ENCODE measurements at regions not wholly inside any gene's neighbourhood (a gene's known extent, or its start where the extent isn't known, plus 50 kb on each side); places are given as distances from the start of the nearest gene placed in this dataset.

GRCh38 chr3:144754076-144754783 is 782.6 kb downstream of the DIPK2A start:
- Histone ChIP-seq H3K9ac (ENCODE audit: low read length) (no peak overlapping the region), H2AFZ (ENCODE audit: low read length) (no peak overlapping the region), H4K20me1 (ENCODE audit: insufficient read depth, low read depth, low read length) (no peaks in the 10 kb centered on the region), H3K4me1 (ENCODE audit: low read length) (no peaks in the 10 kb centered on the region), H3K9me3 (ENCODE audit: low read length) (peaks cover 5% of the 10 kb centered on the region; the same call in 1 of the 2 replicates), H3K27ac (ENCODE audit: low read length) (no peak overlapping the region), H3K9me2 (replicated peaks; ENCODE audit: insufficient read depth, low read length) (no peaks in the 10 kb centered on the region), H3K27me3 (ENCODE audit: low read length) (no peaks in the 10 kb centered on the region), H3K79me2 (ENCODE audit: low read length) (no peaks in the 10 kb centered on the region), H3K36me3 (ENCODE audit: insufficient read depth, low read length) (no peaks in the 10 kb centered on the region), H3K4me2 (ENCODE audit: low read depth, low read length, poor library complexity, severe bottlenecking) (no peak overlapping the region), H3K4me3 (ENCODE audit: low read length) (no peak overlapping the region)
- no peak for DNase-seq

DNA sequence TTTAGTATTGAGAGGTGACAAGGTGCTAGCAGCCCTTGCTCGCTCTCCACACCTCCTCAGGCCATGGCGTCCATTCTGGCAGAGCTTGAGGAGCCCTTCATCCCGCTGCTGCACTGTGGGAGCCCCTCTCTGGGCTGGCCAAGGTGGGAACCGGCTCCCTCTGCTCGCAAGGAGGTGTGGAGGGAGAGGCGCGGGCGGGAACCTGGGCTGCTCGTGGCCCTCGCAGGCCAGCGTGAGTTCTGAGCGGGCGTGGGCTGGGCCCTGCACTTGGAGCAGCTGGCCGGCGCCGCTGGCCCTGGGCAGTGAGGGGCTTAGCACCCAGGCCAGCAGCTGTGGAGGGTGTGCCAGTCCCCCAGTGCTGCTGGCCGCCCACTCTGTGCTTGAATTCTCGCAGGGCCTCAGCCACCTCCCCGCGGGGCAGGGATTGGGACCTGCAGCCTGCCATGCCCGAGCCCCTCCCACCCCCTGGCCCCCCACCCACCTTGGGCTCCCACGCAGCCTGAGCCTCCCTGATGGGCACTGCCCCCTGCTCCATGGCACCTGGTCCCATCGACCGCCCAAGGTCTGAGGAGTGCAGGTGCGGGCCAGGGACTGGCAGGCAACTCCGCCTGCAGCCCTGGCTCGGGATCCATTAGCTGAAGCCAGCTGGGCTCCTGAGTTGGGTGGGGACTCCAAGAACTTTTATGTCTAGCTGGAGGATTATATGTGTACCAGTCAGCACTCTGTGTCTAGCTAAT is 785.2 kb downstream of the DIPK2A start:
- Histone ChIP-seq H2AFZ (ENCODE audit: low read length) (no peak overlapping the region), H4K20me1 (ENCODE audit: insufficient read depth, low read depth, low read length) (no peaks in the 10 kb centered on the region), H3K9me2 (replicated peaks; ENCODE audit: insufficient read depth, low read length) (peaks cover 4% of the 10 kb centered on the region; the same call in 1 of the 2 replicates), H3K4me3 (ENCODE audit: low read length) (no peak overlapping the region), H3K36me3 (ENCODE audit: insufficient read depth, low read length) (no peaks in the 10 kb centered on the region), H3K9ac (ENCODE audit: low read length) (no peak overlapping the region), H3K79me2 (ENCODE audit: low read length) (no peaks in the 10 kb centered on the region), H3K4me1 (ENCODE audit: low read length) (no peaks in the 10 kb centered on the region), H3K27me3 (ENCODE audit: low read length) (no peaks in the 10 kb centered on the region), H3K27ac (ENCODE audit: low read length) (no peak overlapping the region), H3K4me2 (ENCODE audit: low read depth, low read length, poor library complexity, severe bottlenecking) (no peak overlapping the region), H3K9me3 (ENCODE audit: low read length) (peaks cover 5% of the 10 kb centered on the region; the same call in 1 of the 2 replicates)
- no peak for DNase-seq

DNA sequence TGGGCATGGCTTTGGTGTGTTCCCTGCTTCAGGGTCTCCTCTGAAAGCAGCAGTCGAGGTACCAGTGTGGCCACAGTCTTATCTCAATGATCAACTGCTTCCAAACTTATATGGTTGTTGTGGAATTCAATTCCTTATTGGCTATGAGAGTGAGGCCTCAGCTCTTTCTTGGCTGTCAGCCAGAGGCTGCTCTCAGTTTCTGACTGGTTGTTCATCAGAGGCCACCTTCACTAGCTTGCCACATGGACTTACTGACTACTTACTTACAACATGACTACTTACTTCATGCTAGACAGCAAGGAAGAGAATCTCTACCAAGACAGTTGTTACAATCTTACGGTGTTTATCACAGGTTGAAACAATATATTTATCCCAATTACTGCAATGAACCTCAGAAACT is 789.2 kb downstream of the DIPK2A start:
- H3K4me1 ChIP-seq (ENCODE audit: low read length): no peaks in the 10 kb centered on the region
- no peak overlapping the region for H3K27ac ChIP-seq (ENCODE audit: low read length)
- H3K4me3 ChIP-seq (ENCODE audit: low read length): no peak overlapping the region
- H4K20me1 ChIP-seq (ENCODE audit: insufficient read depth, low read depth, low read length): no peaks in the 10 kb centered on the region
- H3K27me3 ChIP-seq (ENCODE audit: low read length): no peaks in the 10 kb centered on the region
- H3K9ac ChIP-seq (ENCODE audit: low read length): no peak overlapping the region
- H3K9me3 ChIP-seq (ENCODE audit: low read length): no peaks in the 10 kb centered on the region
- no peaks in the 10 kb centered on the region for H3K79me2 ChIP-seq (ENCODE audit: low read length)
- DNase-seq: no peak
- H3K9me2 ChIP-seq (replicated peaks; ENCODE audit: insufficient read depth, low read length): peaks cover 4% of the 10 kb centered on the region; the same call in 1 of the 2 replicates
- no peak overlapping the region for H3K4me2 ChIP-seq (ENCODE audit: low read depth, low read length, poor library complexity, severe bottlenecking)
- no peak overlapping the region for H2AFZ ChIP-seq (ENCODE audit: low read length)
- H3K36me3 ChIP-seq (ENCODE audit: insufficient read depth, low read length): no peaks in the 10 kb centered on the region

GRCh38 chr3:144762091-144762490 is 790.5 kb downstream of the DIPK2A start:
- DNase-seq: no peak
- no peak overlapping the region for H3K9ac ChIP-seq (ENCODE audit: low read length)
- H3K4me2 ChIP-seq (ENCODE audit: low read depth, low read length, poor library complexity, severe bottlenecking): no peak overlapping the region
- no peaks in the 10 kb centered on the region for H3K4me1 ChIP-seq (ENCODE audit: low read length)
- H3K9me2 ChIP-seq (replicated peaks; ENCODE audit: insufficient read depth, low read length): peaks cover 4% of the 10 kb centered on the region; the same call in 1 of the 2 replicates
- no peaks in the 10 kb centered on the region for H3K9me3 ChIP-seq (ENCODE audit: low read length)
- H3K27ac ChIP-seq (ENCODE audit: low read length): no peak overlapping the region
- no peak overlapping the region for H3K4me3 ChIP-seq (ENCODE audit: low read length)
- H3K27me3 ChIP-seq (ENCODE audit: low read length): no peaks in the 10 kb centered on the region
- no peaks in the 10 kb centered on the region for H4K20me1 ChIP-seq (ENCODE audit: insufficient read depth, low read depth, low read length)
- no peaks in the 10 kb centered on the region for H3K79me2 ChIP-seq (ENCODE audit: low read length)
- H3K36me3 ChIP-seq (ENCODE audit: insufficient read depth, low read length): no peaks in the 10 kb centered on the region
- no peak overlapping the region for H2AFZ ChIP-seq (ENCODE audit: low read length)

GRCh38 chr3:144763878-144764454 is 792.3 kb downstream of the DIPK2A start:
- H3K4me2 ChIP-seq (ENCODE audit: low read depth, low read length, poor library complexity, severe bottlenecking): no peak overlapping the region
- no peak overlapping the region for H2AFZ ChIP-seq (ENCODE audit: low read length)
- H4K20me1 ChIP-seq (ENCODE audit: insufficient read depth, low read depth, low read length): no peaks in the 10 kb centered on the region
- no peak overlapping the region for H3K27ac ChIP-seq (ENCODE audit: low read length)
- no peaks in the 10 kb centered on the region for H3K79me2 ChIP-seq (ENCODE audit: low read length)
- H3K4me3 ChIP-seq (ENCODE audit: low read length): no peak overlapping the region
- peaks cover 4% of the 10 kb centered on the region; the same call in 1 of the 2 replicates for H3K9me2 ChIP-seq (replicated peaks; ENCODE audit: insufficient read depth, low read length)
- H3K9me3 ChIP-seq (ENCODE audit: low read length): no peaks in the 10 kb centered on the region
- H3K9ac ChIP-seq (ENCODE audit: low read length): no peak overlapping the region
- H3K4me1 ChIP-seq (ENCODE audit: low read length): no peaks in the 10 kb centered on the region
- no peak for DNase-seq
- H3K27me3 ChIP-seq (ENCODE audit: low read length): no peaks in the 10 kb centered on the region
- no peaks in the 10 kb centered on the region for H3K36me3 ChIP-seq (ENCODE audit: insufficient read depth, low read length)

DNA sequence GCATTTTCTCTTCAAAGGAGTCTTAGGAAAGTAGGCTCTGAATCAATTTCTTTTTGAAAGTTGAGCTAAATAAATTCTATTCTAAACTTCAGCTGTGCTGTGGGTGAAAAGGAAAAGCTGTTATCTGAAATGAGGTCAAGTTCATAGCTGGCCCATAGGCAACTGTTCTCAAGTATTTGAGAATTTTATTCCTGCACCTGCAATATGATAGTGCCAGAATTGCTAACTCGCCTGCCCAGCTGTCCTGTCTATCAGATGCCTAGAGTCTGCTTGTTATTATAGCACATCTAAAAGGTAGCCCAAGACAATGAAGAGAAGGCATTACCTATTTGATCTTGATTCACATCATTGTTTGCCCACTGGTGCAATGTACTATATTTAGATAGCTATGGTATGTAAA is 798.7 kb downstream of the DIPK2A start:
- H3K4me3 ChIP-seq (ENCODE audit: low read length): no peak overlapping the region
- H3K9ac ChIP-seq (ENCODE audit: low read length): no peak overlapping the region
- DNase-seq: no peak
- H3K79me2 ChIP-seq (ENCODE audit: low read length): no peaks in the 10 kb centered on the region
- no peaks in the 10 kb centered on the region for H3K36me3 ChIP-seq (ENCODE audit: insufficient read depth, low read length)
- H3K4me1 ChIP-seq (ENCODE audit: low read length): no peaks in the 10 kb centered on the region
- no peaks in the 10 kb centered on the region for H3K27me3 ChIP-seq (ENCODE audit: low read length)
- H3K4me2 ChIP-seq (ENCODE audit: low read depth, low read length, poor library complexity, severe bottlenecking): no peak overlapping the region
- no peaks in the 10 kb centered on the region for H3K9me2 ChIP-seq (replicated peaks; ENCODE audit: insufficient read depth, low read length)
- no peak overlapping the region for H3K27ac ChIP-seq (ENCODE audit: low read length)
- H2AFZ ChIP-seq (ENCODE audit: low read length): no peak overlapping the region
- no peaks in the 10 kb centered on the region for H3K9me3 ChIP-seq (ENCODE audit: low read length)
- no peaks in the 10 kb centered on the region for H4K20me1 ChIP-seq (ENCODE audit: insufficient read depth, low read depth, low read length)

GRCh38 chr3:144770915-144771351 is 799.3 kb downstream of the DIPK2A start:
- no peak overlapping the region for H3K4me3 ChIP-seq (ENCODE audit: low read length)
- H3K27me3 ChIP-seq (ENCODE audit: low read length): no peaks in the 10 kb centered on the region
- H3K9me2 ChIP-seq (replicated peaks; ENCODE audit: insufficient read depth, low read length): no peaks in the 10 kb centered on the region
- no peaks in the 10 kb centered on the region for H3K4me1 ChIP-seq (ENCODE audit: low read length)
- H3K9me3 ChIP-seq (ENCODE audit: low read length): no peaks in the 10 kb centered on the region
- no peak overlapping the region for H3K4me2 ChIP-seq (ENCODE audit: low read depth, low read length, poor library complexity, severe bottlenecking)
- no peaks in the 10 kb centered on the region for H3K79me2 ChIP-seq (ENCODE audit: low read length)
- no peak overlapping the region for H3K27ac ChIP-seq (ENCODE audit: low read length)
- H3K9ac ChIP-seq (ENCODE audit: low read length): no peak overlapping the region
- no peaks in the 10 kb centered on the region for H3K36me3 ChIP-seq (ENCODE audit: insufficient read depth, low read length)
- DNase-seq: no peak
- no peak overlapping the region for H2AFZ ChIP-seq (ENCODE audit: low read length)
- no peaks in the 10 kb centered on the region for H4K20me1 ChIP-seq (ENCODE audit: insufficient read depth, low read depth, low read length)

DNA sequence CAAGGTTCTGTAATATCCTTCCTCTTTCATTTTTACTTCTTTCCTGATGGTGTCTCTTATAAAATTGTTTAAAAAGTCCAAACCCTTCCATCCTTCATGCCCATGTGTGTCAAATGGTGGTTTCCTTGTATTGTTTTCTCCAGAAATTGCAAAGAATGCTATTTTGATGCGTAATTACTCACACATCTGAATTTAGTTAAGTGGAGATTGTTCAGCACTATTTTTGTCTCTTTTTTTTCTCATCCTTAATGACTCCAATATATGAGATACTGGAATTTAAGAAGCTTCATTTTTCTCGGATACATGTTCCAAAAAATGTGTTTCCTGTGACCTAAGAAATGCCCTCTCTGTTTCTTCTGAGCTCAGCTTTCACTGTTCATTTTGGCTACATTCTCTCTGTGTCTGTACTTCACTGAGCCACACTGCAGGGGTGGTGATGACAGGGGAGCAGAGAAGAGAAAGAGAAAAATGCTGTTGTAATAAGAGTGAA is 799.8 kb downstream of the DIPK2A start:
- Histone ChIP-seq H2AFZ (ENCODE audit: low read length) (no peak overlapping the region), H3K9ac (ENCODE audit: low read length) (no peak overlapping the region), H3K79me2 (ENCODE audit: low read length) (no peaks in the 10 kb centered on the region), H3K36me3 (ENCODE audit: insufficient read depth, low read length) (no peaks in the 10 kb centered on the region), H3K9me3 (ENCODE audit: low read length) (no peaks in the 10 kb centered on the region), H3K9me2 (replicated peaks; ENCODE audit: insufficient read depth, low read length) (no peaks in the 10 kb centered on the region), H3K4me1 (ENCODE audit: low read length) (no peaks in the 10 kb centered on the region), H3K4me2 (ENCODE audit: low read depth, low read length, poor library complexity, severe bottlenecking) (no peak overlapping the region), H3K27me3 (ENCODE audit: low read length) (no peaks in the 10 kb centered on the region), H4K20me1 (ENCODE audit: insufficient read depth, low read depth, low read length) (no peaks in the 10 kb centered on the region), H3K27ac (ENCODE audit: low read length) (no peak overlapping the region), H3K4me3 (ENCODE audit: low read length) (no peak overlapping the region)
- DNase-seq: no peak

All from Karpas-422 (cell line).